ENCODE measurements at regions not wholly inside any gene's neighbourhood (a gene's known extent, or its start where the extent isn't known, plus 50 kb on each side); places are given as distances from the start of the nearest gene placed in this dataset.

DNA sequence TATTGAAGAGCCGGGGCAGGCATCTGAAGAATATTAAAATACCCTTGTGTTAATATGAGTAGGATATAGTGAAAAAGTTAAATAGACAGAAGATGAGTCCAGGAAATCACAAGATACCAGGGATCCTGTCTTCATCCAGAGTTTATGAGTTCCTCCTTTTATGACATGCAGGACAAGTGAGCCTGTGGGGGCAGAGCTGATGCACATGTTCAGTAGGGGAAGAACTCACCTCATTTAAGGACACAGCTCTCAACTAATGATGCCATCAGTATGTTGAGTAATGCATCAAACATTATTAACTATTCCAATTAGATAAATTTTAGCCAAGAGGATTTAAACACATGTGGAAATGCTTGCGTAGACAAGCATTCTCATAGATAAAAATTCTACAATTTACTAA lies 435.8 kb upstream of the AKR1E2 start:
- Histone ChIP-seq H2BK20ac (ENCODE audit: low read depth, low read length, poor library complexity, severe bottlenecking) (no peak overlapping the region), H3K9ac (ENCODE audit: extremely low read depth, insufficient read length, low read length) (no peak overlapping the region), H3K27me3 (ENCODE audit: insufficient read depth, low read length) (no peaks in the 10 kb centered on the region), H3K56ac (ENCODE audit: insufficient read length, low read depth, low read length) (no peak overlapping the region), H2BK12ac (ENCODE audit: insufficient read length, low read depth, low read length) (no peak overlapping the region), H3K79me1 (ENCODE audit: insufficient read depth, low read depth, low read length, poor library complexity, severe bottlenecking) (no peaks in the 10 kb centered on the region), H4K91ac (ENCODE audit: insufficient read length, low read depth, low read length) (no peak overlapping the region), H3K9me3 (ENCODE audit: control insufficient read depth, low read depth, low read length) (no peaks in the 10 kb centered on the region), H3K18ac (ENCODE audit: insufficient read length, low read depth, low read length) (no peak overlapping the region), H2BK15ac (ENCODE audit: low read depth, low read length) (no peak overlapping the region), H4K8ac (replicated peaks; ENCODE audit: insufficient read length, low read depth, low read length) (no peak overlapping the region), H3K4me1 (ENCODE audit: insufficient read depth, low read length) (no peaks in the 10 kb centered on the region), H2AK5ac (ENCODE audit: insufficient read length, low read length) (no peak overlapping the region), H3T11ph (ENCODE audit: low read length) (no peak overlapping the region), H3K4ac (ENCODE audit: low read depth, low read length) (no peak overlapping the region), H3K23me2 (ENCODE audit: insufficient read length, low read depth, low read length, poor library complexity, severe bottlenecking) (no peaks in the 10 kb centered on the region), H2BK5ac (ENCODE audit: insufficient read length, low read length) (no peak overlapping the region), H4K5ac (ENCODE audit: insufficient read length, low read depth, low read length) (no peak overlapping the region), H2AFZ (ENCODE audit: low read length) (no peak overlapping the region), H3K79me2 (ENCODE audit: insufficient read depth, low read length) (no peaks in the 10 kb centered on the region; the same call in 1 of the 2 replicates), H3K4me2 (ENCODE audit: insufficient read depth, insufficient read length, low read length) (no peak overlapping the region), H2BK120ac (ENCODE audit: low read depth, low read length, poor library complexity, severe bottlenecking) (no peak overlapping the region), H3K23ac (ENCODE audit: insufficient read length, low read depth, low read length) (no peak overlapping the region), H3K14ac (ENCODE audit: insufficient read depth, low read length) (no peak overlapping the region), H3K27ac (ENCODE audit: insufficient read length, low read depth, low read length) (no peak overlapping the region), H4K20me1 (ENCODE audit: control insufficient read depth, insufficient read depth, insufficient read length) (no peaks in the 10 kb centered on the region)
- TF ChIP-seq, protein P1, sequence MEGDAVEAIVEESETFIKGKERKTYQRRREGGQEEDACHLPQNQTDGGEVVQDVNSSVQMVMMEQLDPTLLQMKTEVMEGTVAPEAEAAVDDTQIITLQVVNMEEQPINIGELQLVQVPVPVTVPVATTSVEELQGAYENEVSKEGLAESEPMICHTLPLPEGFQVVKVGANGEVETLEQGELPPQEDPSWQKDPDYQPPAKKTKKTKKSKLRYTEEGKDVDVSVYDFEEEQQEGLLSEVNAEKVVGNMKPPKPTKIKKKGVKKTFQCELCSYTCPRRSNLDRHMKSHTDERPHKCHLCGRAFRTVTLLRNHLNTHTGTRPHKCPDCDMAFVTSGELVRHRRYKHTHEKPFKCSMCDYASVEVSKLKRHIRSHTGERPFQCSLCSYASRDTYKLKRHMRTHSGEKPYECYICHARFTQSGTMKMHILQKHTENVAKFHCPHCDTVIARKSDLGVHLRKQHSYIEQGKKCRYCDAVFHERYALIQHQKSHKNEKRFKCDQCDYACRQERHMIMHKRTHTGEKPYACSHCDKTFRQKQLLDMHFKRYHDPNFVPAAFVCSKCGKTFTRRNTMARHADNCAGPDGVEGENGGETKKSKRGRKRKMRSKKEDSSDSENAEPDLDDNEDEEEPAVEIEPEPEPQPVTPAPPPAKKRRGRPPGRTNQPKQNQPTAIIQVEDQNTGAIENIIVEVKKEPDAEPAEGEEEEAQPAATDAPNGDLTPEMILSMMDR (conservative IDR thresholded peaks at IDR 0.05): no peak
- no peaks in the 10 kb centered on the region for H3K36me3 Mint-ChIP-seq (ENCODE audit: insufficient read depth in 1 of 3, low read depth in 3 of 3)
- no peak overlapping the region for H3K27ac Mint-ChIP-seq
- H3K9me3 Mint-ChIP-seq: no peaks in the 10 kb centered on the region
- H3K4me1 Mint-ChIP-seq: peaks cover 0 to 3% of the 10 kb centered on the region in 2 experiments; a peak in 2 of 4 replicates
- no peak for DNase-seq
- WGBS (ENCODE audit: extremely low coverage, insufficient read length, low lambda C conversion rate): no CpG with 5 or more reads among the region's 2 CpGs
- no peak overlapping the region for H3K4me3 Mint-ChIP-seq
- no peaks in the 10 kb centered on the region for H3K27me3 Mint-ChIP-seq (ENCODE audit: low read depth)
